AG09319 (cell line): ENCODE measurements at regions not wholly inside any gene's neighbourhood (a gene's known extent, or its start where the extent isn't known, plus 50 kb on each side); places are given as distances from the start of the nearest gene placed in this dataset.

ENCODE experiments used
- DNase-seq: peaks from one replicate; pipeline ENCODE4 v3.0.0-alpha.2; 2010; ENCODE audit warnings: low read depth; ENCODE audit errors: extremely low read depth
- CTCF ChIP-seq: IDR thresholded peaks from 2 replicates; pipeline ENCODE4 v1.5.1; 2011; ENCODE audit warnings: low read depth, mild to moderate bottlenecking, inconsistent platforms, low read length, moderate library complexity

- no peak for TF ChIP-seq CTCF
- no peak for DNase-seq
Observed at GRCh38 chr2:180159921-180160320, 152.8 kb upstream of the CWC22 start.

GRCh38 chr2:180158961-180159360, 151.9 kb upstream of the CWC22 start:
- TF ChIP-seq CTCF = no peak
- no peak for DNase-seq

GRCh38 chr2:180156651-180157050, 149.6 kb upstream of the CWC22 start:
- no peak for TF ChIP-seq CTCF
- DNase-seq = no peak

- DNase-seq = no peak
- no peak for TF ChIP-seq CTCF
Observed at GRCh38 chr2:180150606-180151005, 143.5 kb upstream of the CWC22 start.

- TF ChIP-seq CTCF = no peak
- DNase-seq = no peak
Observed at GRCh38 chr2:180146541-180146940, 139.4 kb upstream of the CWC22 start.

- no peak for TF ChIP-seq CTCF
- DNase-seq = no peak
Observed at GRCh38 chr2:180146114-180146513, 139.0 kb upstream of the CWC22 start.

DNA sequence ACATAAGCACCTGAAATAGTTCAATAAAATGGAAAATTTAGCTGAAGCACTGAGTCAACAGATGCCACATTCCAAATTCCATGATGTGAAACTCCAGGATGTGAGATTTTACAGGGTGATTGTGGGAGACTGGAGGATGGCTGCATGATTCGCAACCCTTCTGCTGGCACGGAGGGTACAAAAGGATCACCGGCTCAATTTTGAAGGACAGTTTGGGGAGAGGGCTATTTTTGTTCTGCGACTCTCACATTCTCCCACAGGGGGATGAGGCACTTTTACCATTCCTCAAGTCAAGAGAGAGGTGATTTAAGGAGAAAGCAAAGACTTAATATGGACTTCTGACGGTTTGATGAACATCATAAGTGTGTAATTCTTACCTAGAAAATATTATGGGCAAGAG, 138.1 kb upstream of the CWC22 start:
- no peak for DNase-seq
- no peak for TF ChIP-seq CTCF

DNA sequence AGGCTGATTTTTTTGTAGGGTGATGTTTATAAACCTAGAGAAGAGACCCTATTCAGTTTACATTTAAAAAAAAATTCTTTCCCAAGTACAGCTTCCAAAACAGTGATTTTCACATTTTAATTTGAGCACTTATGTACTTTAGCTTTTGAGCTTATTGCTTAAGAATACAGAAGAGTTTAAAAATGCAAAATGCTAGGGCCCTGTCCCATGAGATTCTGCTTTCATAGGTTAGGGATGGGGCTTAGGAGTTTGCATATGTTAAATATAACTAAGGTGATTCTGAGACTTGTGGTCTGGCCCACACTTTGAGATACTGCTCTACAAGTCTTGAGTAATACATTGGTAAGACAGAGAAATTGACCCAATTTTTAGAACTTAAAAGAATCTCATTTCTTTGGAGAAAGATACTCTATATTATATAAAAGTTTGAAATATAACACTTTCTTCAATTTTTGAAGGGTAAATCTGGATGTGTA, 137.3 kb upstream of the CWC22 start:
- TF ChIP-seq CTCF = no peak
- no peak for DNase-seq
